ENCODE measurements at regions not wholly inside any gene's neighbourhood (a gene's known extent, or its start where the extent isn't known, plus 50 kb on each side); places are given as distances from the start of the nearest gene placed in this dataset.

DNA sequence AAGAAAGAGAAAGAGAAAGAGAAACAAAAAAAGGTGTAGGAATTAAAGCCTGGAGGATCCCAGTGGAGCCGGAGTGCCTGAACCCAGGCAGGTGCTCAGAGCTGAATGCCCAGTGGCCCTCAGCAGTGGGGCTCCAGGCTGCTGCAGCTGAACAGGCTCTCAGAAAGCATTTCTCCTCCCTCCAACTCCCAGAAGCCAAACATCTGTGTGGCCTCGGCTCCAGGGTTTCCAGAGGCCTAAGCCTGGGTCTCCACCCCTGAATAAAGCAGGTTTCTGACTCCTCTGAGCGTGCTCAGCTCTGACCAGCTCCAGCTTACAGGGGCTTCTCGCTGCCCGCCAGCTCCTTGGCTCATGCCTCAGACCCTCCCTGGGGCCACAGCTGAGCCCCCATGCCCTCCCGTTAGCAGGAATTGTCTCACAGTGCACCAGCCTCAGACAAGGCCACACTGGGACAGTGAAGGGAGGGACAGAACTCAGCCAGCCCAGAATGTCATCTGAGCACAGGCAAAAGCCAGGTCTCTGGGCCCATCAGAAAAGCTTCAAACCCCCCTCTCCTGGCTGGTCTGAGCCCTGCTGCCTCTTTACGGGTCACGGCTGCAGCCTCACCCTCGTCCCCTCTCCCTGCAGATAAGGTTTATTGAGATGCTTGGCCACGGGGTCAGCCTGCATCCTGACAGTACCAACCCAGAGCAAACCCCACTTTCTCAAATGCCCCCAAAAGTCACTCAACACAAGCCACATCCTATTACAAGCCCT, 114.4 kb upstream of the PPP1R26 start:
- TF ChIP-seq, protein P1, sequence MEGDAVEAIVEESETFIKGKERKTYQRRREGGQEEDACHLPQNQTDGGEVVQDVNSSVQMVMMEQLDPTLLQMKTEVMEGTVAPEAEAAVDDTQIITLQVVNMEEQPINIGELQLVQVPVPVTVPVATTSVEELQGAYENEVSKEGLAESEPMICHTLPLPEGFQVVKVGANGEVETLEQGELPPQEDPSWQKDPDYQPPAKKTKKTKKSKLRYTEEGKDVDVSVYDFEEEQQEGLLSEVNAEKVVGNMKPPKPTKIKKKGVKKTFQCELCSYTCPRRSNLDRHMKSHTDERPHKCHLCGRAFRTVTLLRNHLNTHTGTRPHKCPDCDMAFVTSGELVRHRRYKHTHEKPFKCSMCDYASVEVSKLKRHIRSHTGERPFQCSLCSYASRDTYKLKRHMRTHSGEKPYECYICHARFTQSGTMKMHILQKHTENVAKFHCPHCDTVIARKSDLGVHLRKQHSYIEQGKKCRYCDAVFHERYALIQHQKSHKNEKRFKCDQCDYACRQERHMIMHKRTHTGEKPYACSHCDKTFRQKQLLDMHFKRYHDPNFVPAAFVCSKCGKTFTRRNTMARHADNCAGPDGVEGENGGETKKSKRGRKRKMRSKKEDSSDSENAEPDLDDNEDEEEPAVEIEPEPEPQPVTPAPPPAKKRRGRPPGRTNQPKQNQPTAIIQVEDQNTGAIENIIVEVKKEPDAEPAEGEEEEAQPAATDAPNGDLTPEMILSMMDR (IDR thresholded peaks at IDR 0.05; ENCODE audit: insufficient read depth in 1 of 2, low read depth in 1 of 2, low read length in 1 of 2, severe bottlenecking in 1 of 2, unreplicated experiment in 1 of 2), result no peak
- H3K9me3 ChIP-seq, result peaks cover 5% of the 10 kb centered on the region; the same call in 1 of the 2 replicates
- no TSS peak for BruUV-seq (replicated peaks)
- ChIA-PET CTCF (no interaction called here), POLR2A (no interaction called here)
- peaks cover 11% of the 10 kb centered on the region for H3K27me3 Mint-ChIP-seq (ENCODE audit: insufficient read depth, unreplicated experiment)
- no peaks in the 10 kb centered on the region for H3K4me1 ChIP-seq
- H3K36me3 ChIP-seq (ENCODE audit: control insufficient read depth, insufficient read depth, low read length), result no peaks in the 10 kb centered on the region
- no peak overlapping the region for H3K27ac Mint-ChIP-seq (ENCODE audit: unreplicated experiment)
- H3K36me3 Mint-ChIP-seq (ENCODE audit: insufficient read depth, unreplicated experiment), result no peaks in the 10 kb centered on the region
- H3K4me3 Mint-ChIP-seq (ENCODE audit: unreplicated experiment), result no peak overlapping the region
- no peaks in the 10 kb centered on the region for H3K27me3 ChIP-seq (replicated peaks; ENCODE audit: control insufficient read depth, insufficient read depth, low read length)
- DNase-seq, result no peak
- intact Hi-C loops (cut with micrococcal nuclease; ENCODE audit: unreplicated experiment), result no loop called here
- H3K4me3 ChIP-seq (ENCODE audit: low read depth, low read length), result no peak overlapping the region
- H3K9me3 Mint-ChIP-seq (ENCODE audit: unreplicated experiment), result peaks cover 11% of the 10 kb centered on the region
- H3K4me1 Mint-ChIP-seq (ENCODE audit: low read depth, unreplicated experiment), result no peaks in the 10 kb centered on the region

DNA sequence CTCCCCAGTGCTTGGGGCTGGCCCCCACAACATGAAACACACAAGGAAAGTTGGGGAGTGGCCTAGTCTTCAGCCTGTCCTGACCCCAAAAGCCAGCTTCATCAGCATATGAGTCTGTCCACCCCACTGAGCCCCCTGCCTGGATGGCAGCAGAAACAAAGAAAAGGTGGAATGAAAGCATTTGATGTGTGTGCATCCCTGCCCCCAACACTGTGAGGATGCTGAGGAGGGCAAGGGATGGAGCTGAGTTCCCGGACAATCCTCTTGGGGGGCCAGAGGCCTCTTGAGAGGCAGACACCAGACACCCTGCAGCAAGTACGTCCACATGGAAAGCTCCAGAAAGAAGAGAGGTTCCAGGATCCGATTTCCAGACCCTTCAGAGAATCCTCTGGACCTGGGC, 113.5 kb upstream of the PPP1R26 start:
- CTCF ChIA-PET, result no interaction called here
- POLR2A ChIA-PET, result no interaction called here

DNA sequence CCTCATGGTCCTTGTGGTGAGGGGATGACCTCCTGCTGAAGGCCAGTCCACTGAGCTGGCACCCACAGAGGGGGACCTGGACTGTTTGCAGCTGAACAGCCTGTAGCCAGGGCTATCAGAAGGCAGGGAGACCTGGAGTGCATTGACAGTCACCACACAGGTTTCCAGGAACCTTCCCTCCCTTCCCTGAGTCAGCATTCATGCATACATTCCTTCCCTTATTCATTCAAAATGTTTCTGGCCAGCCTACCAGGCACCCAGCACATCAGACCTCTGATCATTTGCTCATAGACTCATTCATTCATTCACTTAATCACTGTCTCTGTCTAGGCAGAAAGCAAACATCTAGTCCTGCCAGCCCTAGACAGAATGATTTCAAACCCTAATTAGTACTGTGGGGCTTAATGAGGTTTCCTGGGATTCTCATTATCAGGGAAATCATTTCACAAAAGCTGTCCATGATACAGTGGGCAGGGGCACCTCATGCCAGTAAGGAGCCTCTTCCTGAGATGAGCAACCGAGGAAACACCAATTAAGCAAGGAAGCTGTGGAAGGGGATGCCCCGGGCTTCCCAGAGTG, 110.1 kb upstream of the PPP1R26 start:
- TF ChIP-seq, protein P1 (IDR thresholded peaks at IDR 0.05; ENCODE audit: insufficient read depth in 1 of 2, low read depth in 1 of 2, low read length in 1 of 2, severe bottlenecking in 1 of 2, unreplicated experiment in 1 of 2), result no peak
- intact Hi-C loops (cut with micrococcal nuclease; ENCODE audit: unreplicated experiment), result no loop called here
- no TSS peak for BruUV-seq (replicated peaks)
- no peak overlapping the region for H3K27ac Mint-ChIP-seq (ENCODE audit: unreplicated experiment)
- no peak for DNase-seq
- no peak overlapping the region for H3K4me3 Mint-ChIP-seq (ENCODE audit: unreplicated experiment)
- H3K9me3 Mint-ChIP-seq (ENCODE audit: unreplicated experiment), result no peaks in the 10 kb centered on the region
- H3K27me3 ChIP-seq (replicated peaks; ENCODE audit: control insufficient read depth, insufficient read depth, low read length), result no peaks in the 10 kb centered on the region
- ChIA-PET CTCF (no interaction called here), POLR2A (no interaction called here)
- no peaks in the 10 kb centered on the region for H3K4me1 Mint-ChIP-seq (ENCODE audit: low read depth, unreplicated experiment)
- no peaks in the 10 kb centered on the region for H3K36me3 Mint-ChIP-seq (ENCODE audit: insufficient read depth, unreplicated experiment)
- no peak overlapping the region for H3K4me3 ChIP-seq (ENCODE audit: low read depth, low read length)
- H3K4me1 ChIP-seq, result no peaks in the 10 kb centered on the region
- no peaks in the 10 kb centered on the region for H3K9me3 ChIP-seq
- peaks cover 10% of the 10 kb centered on the region for H3K27me3 Mint-ChIP-seq (ENCODE audit: insufficient read depth, unreplicated experiment)
- no peaks in the 10 kb centered on the region for H3K36me3 ChIP-seq (ENCODE audit: control insufficient read depth, insufficient read depth, low read length)

More for the DNA sequence above, 113.5 kb upstream of the PPP1R26 start:
- H3K27ac Mint-ChIP-seq (ENCODE audit: unreplicated experiment), result no peak overlapping the region
- no peak for DNase-seq
- no peaks in the 10 kb centered on the region for H3K36me3 ChIP-seq (ENCODE audit: control insufficient read depth, insufficient read depth, low read length)
- no peak overlapping the region for H3K4me3 Mint-ChIP-seq (ENCODE audit: unreplicated experiment)
- no peaks in the 10 kb centered on the region for H3K4me1 ChIP-seq
- peaks cover 5% of the 10 kb centered on the region; the same call in 1 of the 2 replicates for H3K9me3 ChIP-seq
- H3K27me3 ChIP-seq (replicated peaks; ENCODE audit: control insufficient read depth, insufficient read depth, low read length), result no peaks in the 10 kb centered on the region
- H3K27me3 Mint-ChIP-seq (ENCODE audit: insufficient read depth, unreplicated experiment), result peaks cover 11% of the 10 kb centered on the region
- H3K4me1 Mint-ChIP-seq (ENCODE audit: low read depth, unreplicated experiment), result no peaks in the 10 kb centered on the region
- intact Hi-C loops (cut with micrococcal nuclease; ENCODE audit: unreplicated experiment), result no loop called here
- no peaks in the 10 kb centered on the region for H3K36me3 Mint-ChIP-seq (ENCODE audit: insufficient read depth, unreplicated experiment)
- peaks cover 10% of the 10 kb centered on the region for H3K9me3 Mint-ChIP-seq (ENCODE audit: unreplicated experiment)
- no peak overlapping the region for H3K4me3 ChIP-seq (ENCODE audit: low read depth, low read length)
- TF ChIP-seq, protein P1 (IDR thresholded peaks at IDR 0.05; ENCODE audit: insufficient read depth in 1 of 2, low read depth in 1 of 2, low read length in 1 of 2, severe bottlenecking in 1 of 2, unreplicated experiment in 1 of 2), result no peak
- no TSS peak for BruUV-seq (replicated peaks)

All from Caco-2 (cell line).